Muscle of back (tissue), 3 donors: ENCODE measurements at regions not wholly inside any gene's neighbourhood (a gene's known extent, or its start where the extent isn't known, plus 50 kb on each side); places are given as distances from the start of the nearest gene placed in this dataset.
"Not testable (repeated sequence)": the region's sequence is repeated elsewhere in the genome, so short reads cannot be mapped to it uniquely, and the experiment has no call there.

Source experiments
- DNase-seq, 3 donors: peaks; one replicate each; pipeline versions ENCODE4 v3.0.0 to v3.0.0-alpha.2; 2013

- DNase-seq: not testable (repeated sequence)
Measured at GRCh38 chr5:144060091-144060490, 110.4 kb downstream of the YIPF5 start.

DNA sequence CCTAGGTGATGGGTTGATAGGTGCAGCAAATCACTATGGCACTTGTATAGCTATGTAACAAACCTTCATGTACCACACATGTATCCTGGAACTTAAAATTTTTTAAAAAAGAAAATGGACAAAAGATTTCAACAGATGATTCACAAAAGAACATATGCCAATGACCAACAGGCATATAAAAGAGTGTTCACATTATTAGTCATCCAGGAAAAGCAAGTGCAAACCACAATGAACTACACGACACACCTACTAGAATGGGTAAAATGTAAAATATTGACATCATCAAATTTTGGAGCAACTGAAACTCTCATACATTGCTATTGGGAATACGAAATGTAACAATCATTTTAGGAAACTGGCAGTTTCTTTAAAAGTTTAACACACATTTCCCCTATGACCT lies 109.9 kb downstream of the YIPF5 start:
- DNase-seq: no peak

DNA sequence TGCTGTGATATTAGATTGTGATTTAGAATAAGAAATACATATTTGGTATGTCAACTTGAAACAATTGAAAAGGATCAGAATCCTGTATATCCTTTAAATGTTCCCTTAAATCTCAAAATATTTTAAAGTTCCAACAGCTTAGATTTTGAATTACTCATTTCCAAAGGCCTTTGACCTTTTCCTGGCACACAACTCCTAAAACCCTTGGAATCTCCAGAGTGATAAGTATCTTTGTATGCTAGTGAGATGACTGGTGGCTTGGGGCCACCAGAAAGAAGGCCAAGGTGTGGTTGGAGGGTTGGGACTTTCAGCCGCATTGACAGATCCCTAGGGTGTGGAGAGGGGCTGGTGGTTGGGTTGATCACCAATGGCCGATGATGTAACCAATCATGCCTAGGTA lies 104.7 kb downstream of the YIPF5 start:
- DNase-seq: no peak

DNA sequence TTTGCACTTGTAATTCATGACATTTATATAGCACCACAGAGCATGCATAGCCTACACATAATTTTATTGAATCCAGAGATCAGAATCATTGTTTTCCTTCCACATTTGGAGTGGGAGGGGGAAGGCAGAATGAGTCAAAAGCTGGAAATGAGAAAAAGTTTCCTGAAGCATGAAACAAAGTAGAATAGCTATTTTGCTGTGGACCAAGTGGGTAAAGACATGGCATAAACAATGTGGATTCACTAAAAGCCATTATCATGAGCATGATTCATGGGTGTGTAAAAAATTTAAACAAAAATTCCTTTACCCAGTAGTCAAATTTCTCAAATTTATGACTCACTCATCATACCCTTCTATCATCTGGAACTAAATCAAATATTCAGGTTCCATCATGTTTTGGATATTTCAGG lies 97.9 kb downstream of the YIPF5 start:
- DNase-seq: peak in 1 of 3 donors; percentile 87

DNA sequence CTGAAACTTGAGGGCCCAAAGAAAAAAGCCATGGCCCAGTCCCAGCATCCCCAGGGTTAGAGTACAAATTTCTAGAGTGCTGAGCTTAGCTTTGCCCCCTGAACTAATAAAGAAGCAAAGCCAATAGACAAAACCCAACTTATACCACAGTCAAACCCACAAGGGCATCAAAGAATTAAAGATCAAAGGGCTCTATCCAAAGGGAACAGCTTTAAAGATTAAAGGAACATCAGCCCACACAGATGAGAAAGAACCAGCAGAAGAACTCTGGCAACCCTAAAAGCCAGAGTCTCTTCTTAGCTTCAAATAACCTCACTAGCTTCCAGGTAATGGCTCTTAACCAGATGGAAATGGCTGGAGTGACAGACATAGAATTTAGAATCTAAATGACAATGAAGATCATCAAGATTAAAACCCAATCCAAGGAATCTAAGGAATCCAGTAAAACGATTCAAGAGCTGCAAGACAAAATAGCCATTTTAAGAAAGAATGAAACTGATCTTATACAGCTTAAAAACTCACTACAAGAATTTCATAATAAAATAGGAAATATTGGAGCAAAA lies 93.9 kb downstream of the YIPF5 start:
- no peak for DNase-seq

- DNase-seq: no peak
Measured at GRCh38 chr5:144083185-144083584, 87.3 kb downstream of the YIPF5 start.

- no peak for DNase-seq
Measured at GRCh38 chr5:144084971-144085370, 85.5 kb downstream of the YIPF5 start.

GRCh38 chr5:144085381-144085780 lies 85.1 kb downstream of the YIPF5 start:
- DNase-seq: no peak

DNA sequence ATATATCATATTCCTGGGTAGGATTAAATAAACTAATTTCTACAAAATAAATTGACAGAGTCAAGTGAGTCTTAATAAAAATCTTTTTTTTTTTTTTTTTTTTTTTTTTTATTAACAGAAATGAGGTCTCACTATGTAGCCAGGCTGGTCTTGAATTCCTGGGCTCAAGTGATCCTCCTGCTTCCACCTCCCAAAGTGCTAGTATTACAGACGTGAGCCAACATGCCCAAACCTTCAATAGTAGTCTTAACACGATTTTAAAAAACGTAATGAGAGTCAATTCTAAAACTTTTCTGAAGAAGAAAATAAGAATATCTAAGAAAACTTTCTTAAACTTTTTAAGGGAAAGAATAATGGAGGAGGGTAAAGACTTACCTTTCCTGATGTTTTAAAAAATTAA lies 84.2 kb downstream of the YIPF5 start:
- no peak for DNase-seq

DNA sequence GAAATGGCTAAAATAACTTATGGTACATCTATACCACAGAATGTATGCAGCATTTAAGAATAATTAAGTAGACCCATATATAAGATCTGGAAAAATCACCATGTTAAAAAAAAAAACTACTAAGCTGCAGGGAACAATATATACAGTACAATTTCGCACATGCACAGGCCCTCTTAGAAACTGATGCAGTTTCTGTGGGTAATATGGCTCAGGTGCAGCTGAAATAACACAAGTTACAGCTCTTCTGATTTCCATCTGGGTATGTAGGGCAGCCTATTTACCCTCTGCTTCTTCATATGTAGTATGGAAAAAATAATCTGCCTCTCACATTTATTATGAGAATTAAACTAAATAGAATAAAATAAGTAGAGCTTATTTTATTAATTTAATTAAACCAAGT lies 82.9 kb downstream of the YIPF5 start:
- no peak for DNase-seq

DNA sequence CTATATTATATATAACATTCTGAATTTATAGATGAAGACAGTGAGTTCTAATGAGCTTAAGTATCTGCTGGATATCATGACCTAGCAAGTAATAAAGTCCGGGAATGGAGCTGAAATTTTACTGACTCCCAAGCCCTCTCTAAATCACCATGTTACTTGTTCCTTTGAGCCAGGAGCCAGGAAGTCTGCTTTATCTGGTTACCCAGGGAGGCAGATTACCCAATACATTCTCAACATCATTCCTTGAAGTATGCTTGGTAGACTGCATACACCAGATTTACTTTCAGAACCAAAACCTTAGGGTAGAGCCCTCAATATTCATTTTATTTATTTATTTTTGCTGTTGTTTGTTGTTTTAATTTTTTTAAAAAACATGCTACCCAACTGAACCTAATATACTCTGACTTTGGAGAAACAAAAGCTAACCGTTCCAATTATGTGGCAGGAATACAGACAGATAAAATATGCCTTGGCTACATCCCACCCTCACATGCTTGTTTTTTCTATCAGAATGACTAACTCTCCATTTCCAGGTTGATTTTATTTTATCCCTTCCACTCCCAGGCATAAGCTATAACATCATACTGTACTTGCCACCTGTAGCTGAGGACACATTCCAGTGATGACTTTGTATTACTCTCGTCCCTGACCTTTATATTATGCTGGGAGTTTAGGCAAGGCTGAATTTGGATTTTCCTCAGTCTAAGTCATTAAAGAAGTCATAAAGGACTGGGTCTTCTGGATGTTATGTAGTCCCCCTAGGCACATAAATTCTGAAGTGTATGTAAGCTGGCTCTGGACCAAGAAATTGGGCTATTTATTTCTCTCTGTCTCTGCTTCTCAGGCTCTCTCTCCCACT lies 82.0 kb downstream of the YIPF5 start:
- peak; percentile 58 to 87 (median 66) for DNase-seq

DNA sequence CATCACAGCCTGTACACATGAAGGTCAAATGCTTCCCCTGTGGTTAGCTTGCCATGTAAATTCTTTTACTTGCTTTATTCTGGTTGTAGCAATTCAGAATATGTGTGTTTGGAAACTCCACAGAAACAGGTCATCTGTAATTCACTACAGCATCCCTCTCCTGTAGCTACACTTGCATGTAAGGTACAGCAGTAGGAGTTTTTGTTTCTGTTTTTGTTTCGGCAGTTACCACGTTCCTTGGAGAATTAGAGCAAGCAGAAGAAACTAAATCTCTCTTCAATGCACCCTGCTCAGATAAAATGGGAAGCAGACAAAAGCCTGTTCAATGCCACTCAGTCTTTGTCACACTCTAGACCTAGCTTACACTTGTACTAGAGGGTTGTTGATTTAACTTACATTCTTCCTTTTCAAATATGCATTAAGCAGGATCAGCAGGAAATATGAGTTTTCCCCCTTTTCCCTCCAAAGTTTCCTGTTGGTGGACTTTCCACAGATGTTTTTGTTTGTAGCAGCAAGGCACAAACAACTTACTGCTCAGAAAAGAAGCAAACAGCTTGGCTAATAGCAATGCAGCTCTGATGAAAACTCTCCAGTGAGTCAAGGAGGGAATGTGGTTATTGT lies 80.9 kb downstream of the YIPF5 start:
- DNase-seq: peak in 2 of 3 donors; percentile 27 to 82

GRCh38 chr5:144092508-144092907 lies 78.0 kb downstream of the YIPF5 start:
- no peak for DNase-seq

GRCh38 chr5:144093400-144093799 lies 77.1 kb downstream of the YIPF5 start:
- DNase-seq: no peak

DNA sequence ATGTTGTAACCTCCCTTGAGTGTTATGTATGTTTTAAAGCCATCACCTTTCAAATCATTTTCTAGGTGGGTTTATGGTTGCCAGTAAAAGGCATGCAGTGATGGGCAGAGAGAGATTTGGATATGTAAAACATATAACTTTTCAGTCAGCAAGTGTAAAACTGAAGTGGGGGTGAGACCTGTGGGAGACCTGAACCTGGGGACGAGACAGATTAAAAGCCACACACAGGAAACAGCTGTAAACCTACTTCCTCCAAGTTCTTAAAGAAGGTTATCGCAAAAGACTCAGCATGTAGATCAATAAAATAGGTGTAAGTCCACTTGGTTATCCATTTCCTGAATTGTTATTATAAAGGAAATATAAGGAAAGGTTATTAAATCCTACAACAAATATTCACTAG lies 76.6 kb downstream of the YIPF5 start:
- no peak for DNase-seq

DNA sequence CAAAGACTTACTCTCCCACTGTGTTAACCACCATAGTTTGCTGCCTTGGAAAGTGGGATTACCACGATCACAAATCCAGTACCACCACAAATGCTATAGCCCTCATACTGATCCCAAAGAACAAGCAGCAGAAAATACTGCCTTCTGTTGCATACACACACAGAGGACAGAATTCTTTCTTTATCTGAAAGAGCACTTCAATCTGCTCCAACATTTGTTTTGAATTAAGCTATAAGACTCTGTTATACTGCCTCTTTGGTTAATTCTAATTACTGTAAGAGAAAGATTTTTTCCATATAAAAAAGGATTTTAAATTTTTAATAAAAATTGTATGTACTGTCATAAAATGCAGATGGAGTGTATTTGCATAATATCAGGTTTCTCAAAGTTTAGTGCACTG lies 69.8 kb downstream of the YIPF5 start:
- no peak for DNase-seq

DNA sequence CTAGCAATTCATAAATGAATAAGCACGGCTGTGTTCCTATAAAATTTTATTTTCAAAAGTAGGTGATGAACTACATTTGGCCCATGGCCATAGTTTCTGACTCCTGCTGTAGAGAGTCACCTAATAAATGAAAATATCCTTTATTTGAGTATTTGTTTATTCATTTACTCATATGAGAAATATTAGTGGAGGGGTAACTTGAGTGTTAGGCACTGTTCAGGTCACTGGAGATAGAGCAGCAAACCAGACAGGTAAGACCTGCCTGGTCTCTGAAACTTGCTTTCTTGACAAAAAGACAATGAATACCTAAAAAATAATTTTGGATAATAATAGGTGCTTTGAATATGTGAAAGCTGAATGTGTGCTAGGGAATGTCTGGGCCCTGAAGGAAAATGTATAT lies 68.8 kb downstream of the YIPF5 start:
- DNase-seq: no peak

- DNase-seq: no peak
Measured at GRCh38 chr5:144102361-144102760, 68.1 kb downstream of the YIPF5 start.

GRCh38 chr5:144102979-144103378 lies 67.5 kb downstream of the YIPF5 start:
- DNase-seq: no peak

DNA sequence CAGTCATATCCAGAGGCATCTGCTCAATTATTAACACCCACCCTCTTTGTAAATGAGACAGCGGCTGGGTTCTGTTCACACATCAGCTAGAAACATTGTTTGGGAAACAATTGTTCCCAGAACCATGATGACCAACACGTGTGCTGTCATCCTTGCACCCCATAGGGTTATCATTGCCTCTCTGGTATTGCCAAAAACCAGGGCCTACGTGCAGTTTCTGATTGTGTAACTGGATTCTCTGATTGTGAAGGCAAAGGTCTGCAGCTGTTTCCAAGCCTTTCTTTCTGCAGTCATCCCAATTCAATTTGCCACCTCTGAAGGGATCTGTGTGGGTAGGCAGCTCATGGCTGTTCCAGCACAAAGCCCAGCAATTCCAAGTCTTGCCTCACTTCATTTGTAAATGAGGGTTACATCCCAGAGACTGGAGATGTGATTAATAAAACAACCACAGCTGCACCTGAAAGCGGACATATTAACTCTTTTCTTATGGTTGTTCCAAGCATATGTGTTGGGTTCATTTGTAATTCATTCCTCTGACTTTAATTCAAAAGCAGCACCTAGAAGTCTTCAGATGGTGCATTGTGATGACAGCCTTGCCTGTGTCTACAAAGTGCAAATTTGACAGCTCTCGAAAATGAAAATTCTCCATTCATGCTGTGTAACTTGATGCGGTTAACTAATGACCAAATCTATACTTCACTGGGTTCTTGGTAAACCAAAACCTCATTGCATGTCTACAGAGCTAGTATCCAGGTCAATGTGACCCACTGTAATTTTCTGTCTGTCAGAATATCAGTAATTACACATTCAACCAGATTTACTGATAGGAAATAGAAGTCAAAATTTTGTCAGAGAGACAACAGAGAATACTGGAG lies 66.6 kb downstream of the YIPF5 start:
- DNase-seq: no peak

DNA sequence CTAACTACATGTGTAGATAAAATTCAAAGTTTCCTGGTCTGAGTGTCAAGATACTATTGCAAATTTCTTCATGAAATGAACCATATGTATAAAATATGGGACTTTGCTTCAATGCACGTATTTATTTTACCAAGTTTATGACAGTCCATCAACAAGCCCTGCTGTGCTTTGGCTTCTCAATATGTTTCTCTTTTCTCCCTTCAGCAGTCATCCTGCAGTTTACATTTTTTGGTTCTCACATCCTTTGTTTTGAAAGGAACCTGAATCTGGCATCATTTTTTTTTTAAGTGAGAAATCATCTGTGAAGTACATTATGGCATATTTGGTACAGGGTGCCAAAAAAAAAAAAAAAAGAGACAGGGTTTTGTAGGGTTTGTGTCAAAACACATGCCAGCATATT lies 65.1 kb downstream of the YIPF5 start:
- DNase-seq: no peak

DNA sequence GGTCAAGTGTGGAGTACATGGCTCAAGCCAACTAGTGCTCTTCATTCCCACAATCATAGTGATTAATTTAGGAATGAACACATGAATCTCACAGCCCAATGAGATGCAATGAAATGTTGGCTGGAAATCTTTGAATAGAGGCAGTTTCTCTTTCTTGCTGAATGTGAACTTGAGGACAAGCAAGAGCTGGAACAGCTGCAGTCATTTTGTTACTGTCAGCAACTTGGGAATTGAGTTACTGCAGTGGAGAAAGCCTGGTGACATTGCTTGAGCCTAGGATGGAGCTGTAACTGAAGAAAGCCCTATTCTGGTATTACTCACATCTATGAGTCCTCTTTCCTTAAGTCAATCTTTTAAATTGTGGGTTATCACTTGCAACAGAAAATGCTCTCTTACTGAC lies 62.3 kb downstream of the YIPF5 start:
- no peak for DNase-seq
